Stomach (tissue), 8 donors: ENCODE measurements at regions not wholly inside any gene's neighbourhood (a gene's known extent, or its start where the extent isn't known, plus 50 kb on each side); places are given as distances from the start of the nearest gene placed in this dataset.

Experiments used
- DNase-seq, 2 donors: peaks; one replicate each; pipeline versions ENCODE4 v3.0.0 to v3.0.0-alpha.2; 2013 to 2019
- H3K27ac ChIP-seq, 5 donors: fragments of 200-600 bp in 4 of 5; sonication (generic) in 4 of 5; one replicate each; pipeline ENCODE4 v1.5.1; 2013 to 2019; ENCODE audit warnings: mild to moderate bottlenecking in 1 of 5, moderate library complexity in 1 of 5
- H3K27me3 ChIP-seq, 3 donors: fragments of 200-600 bp; sonication (generic); one replicate each; pipeline ENCODE4 v1.5.1; 2017 to 2019; ENCODE audit warnings: mixed run types in 1 of 3
- H3K36me3 ChIP-seq, 4 donors: fragments of 200-600 bp; sonication (generic); 1 replicate in 3 of 4; 2 replicates in 1 of 4; pipeline ENCODE4 v1.5.1; 2016 to 2019
- H3K4me1 ChIP-seq, 4 donors: fragments of 200-600 bp; sonication (generic); one replicate each; pipeline ENCODE4 v1.5.1; 2016 to 2019
- H3K4me3 ChIP-seq, 4 donors: fragments of 200-600 bp; sonication (generic) in 3 of 4; one replicate each; pipeline ENCODE4 v1.5.1; 2016 to 2019; ENCODE audit warnings: mild to moderate bottlenecking in 1 of 4
- H3K9me3 ChIP-seq, 4 donors: fragments of 200-600 bp; sonication (generic); one replicate each; pipeline ENCODE4 v1.5.1; 2016 to 2019
- EP300 ChIP-seq: sonication (generic); formaldehyde crosslinking; IDR thresholded peaks from one replicate; pipeline ENCODE4 v1.6.1; 2017; ENCODE audit warnings: antibody characterized with exemption
- POLR2A ChIP-seq, 4 donors: fragments of 450-650 bp; IDR thresholded peaks; one replicate each; pipeline ENCODE4 v1.6.1; 2016; ENCODE audit warnings: antibody characterized with exemption in 4 of 4, control low read depth in 2 of 4, mild to moderate bottlenecking in 1 of 4, moderate library complexity in 1 of 4
- POLR2AphosphoS5 ChIP-seq, 3 donors: sonication (generic); formaldehyde crosslinking; IDR thresholded peaks; one replicate each; pipeline ENCODE4 v1.6.1; 2016; ENCODE audit warnings: antibody characterized with exemption in 3 of 3
- WGBS, 5 donors: extraction: QIAGEN DNeasy Blood & Tissue Kit in 3 of 5; methylation state at CpG; one replicate each; pipeline versions ENCODE4 v1.1.5 to v1.1.7; 2013 to 2018; 5-methylcytosine and 5-hydroxymethylcytosine counted together
- intact Hi-C: fragments of 100-400 bp; cut with DNase I; formaldehyde crosslinking; loops from one replicate; pipeline ENCODE4 v1.15.1; 2023; ENCODE audit warnings: low total_unique reads
- TF ChIP-seq, protein P1 (sequence below), 7 experiments: fragments of 450-650 bp in 4 of 7; fragments of 200-600 bp in 3 of 7; sonication (generic) in 3 of 7; IDR thresholded peaks; one replicate each; pipeline ENCODE4 v1.5.1; 2016 to 2019; ENCODE audit warnings: antibody characterized with exemption in 7 of 7, control low read depth in 2 of 7, mild to moderate bottlenecking in 1 of 7
- donor health status: healthy with polysubstance abuse.
- donor health status: Bipolar disorder and iron deficiency.
- donor health status: healthy.

DNA sequence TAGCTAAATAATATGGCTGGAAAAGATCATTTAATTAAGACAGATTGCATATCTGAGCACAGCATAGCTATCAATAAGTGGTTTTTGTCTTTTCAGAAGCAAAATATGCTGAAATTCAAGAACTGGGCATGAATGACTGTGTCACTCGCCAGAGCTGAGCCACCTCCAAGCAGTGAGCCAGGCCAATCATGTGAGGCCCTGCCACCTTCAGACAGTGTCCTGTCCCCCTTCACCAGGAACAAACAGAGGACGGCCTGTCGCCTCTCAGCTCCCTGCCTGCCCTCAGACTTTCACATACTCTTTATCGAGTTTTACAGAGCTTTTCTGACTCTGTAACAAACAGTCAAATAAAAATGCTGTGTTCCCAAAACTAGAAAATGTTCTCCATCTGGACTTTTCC is 171.0 kb upstream of the TSC22D1 start:
- Histone ChIP-seq H3K9me3 (peaks cover 0 to 5% (median 2%) of the 10 kb centered on the region in 4 donors), H3K4me1 (peaks cover 0 to 14% (median 0%) of the 10 kb centered on the region in 4 donors), H3K36me3 (no peaks in the 10 kb centered on the region), H3K27me3 (no peaks in the 10 kb centered on the region), H3K27ac (no peak overlapping the region), H3K4me3 (no peak overlapping the region)
- 33 to 53% (median 37%) methylated on average over 4 of the region's 4 CpGs for WGBS, 5 donors
- intact Hi-C loops: no loop called here
- no peak for TF ChIP-seq POLR2AphosphoS5 (IDR thresholded peaks at IDR 0.05)
- no peak for TF ChIP-seq POLR2A (IDR thresholded peaks at IDR 0.05)
- no peak for TF ChIP-seq EP300
- TF ChIP-seq, protein P1, sequence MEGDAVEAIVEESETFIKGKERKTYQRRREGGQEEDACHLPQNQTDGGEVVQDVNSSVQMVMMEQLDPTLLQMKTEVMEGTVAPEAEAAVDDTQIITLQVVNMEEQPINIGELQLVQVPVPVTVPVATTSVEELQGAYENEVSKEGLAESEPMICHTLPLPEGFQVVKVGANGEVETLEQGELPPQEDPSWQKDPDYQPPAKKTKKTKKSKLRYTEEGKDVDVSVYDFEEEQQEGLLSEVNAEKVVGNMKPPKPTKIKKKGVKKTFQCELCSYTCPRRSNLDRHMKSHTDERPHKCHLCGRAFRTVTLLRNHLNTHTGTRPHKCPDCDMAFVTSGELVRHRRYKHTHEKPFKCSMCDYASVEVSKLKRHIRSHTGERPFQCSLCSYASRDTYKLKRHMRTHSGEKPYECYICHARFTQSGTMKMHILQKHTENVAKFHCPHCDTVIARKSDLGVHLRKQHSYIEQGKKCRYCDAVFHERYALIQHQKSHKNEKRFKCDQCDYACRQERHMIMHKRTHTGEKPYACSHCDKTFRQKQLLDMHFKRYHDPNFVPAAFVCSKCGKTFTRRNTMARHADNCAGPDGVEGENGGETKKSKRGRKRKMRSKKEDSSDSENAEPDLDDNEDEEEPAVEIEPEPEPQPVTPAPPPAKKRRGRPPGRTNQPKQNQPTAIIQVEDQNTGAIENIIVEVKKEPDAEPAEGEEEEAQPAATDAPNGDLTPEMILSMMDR (IDR thresholded peaks at IDR 0.05): no peak
- DNase-seq: no peak

DNA sequence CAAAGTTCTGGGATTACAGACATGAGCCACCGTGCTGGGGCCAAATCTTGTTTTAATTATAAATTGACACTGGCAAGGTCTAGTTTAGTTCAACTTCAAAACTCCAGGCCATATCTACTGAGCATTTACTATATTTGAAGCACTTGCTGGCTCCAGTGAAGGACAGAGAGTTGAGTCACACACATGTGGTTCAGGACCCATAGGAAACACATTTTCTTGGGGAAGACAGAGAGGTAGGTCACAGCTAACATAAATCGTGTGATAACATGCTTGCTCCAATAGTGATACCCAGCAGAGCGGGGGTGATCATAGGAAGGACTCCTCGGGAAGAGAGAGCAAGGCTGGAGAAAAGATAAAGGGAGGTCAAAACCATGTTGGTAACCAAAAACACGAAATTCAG is 170.6 kb upstream of the TSC22D1 start:
- peaks cover 0 to 14% (median 0%) of the 10 kb centered on the region in 4 donors for H3K4me1 ChIP-seq
- DNase-seq: no peak
- TF ChIP-seq EP300 (no peak), POLR2AphosphoS5 (IDR thresholded peaks at IDR 0.05) (no peak), POLR2A (IDR thresholded peaks at IDR 0.05) (no peak)
- TF ChIP-seq, protein P1 (IDR thresholded peaks at IDR 0.05): no peak
- no peaks in the 10 kb centered on the region for H3K27me3 ChIP-seq
- peaks cover 0 to 5% (median 2%) of the 10 kb centered on the region in 4 donors for H3K9me3 ChIP-seq
- H3K27ac ChIP-seq: no peak overlapping the region
- intact Hi-C loops: no loop called here
- no peak overlapping the region for H3K4me3 ChIP-seq
- 67 to 83% (median 77%) methylated on average over 5 of the region's 5 CpGs for WGBS, 5 donors
- H3K36me3 ChIP-seq: no peaks in the 10 kb centered on the region

DNA sequence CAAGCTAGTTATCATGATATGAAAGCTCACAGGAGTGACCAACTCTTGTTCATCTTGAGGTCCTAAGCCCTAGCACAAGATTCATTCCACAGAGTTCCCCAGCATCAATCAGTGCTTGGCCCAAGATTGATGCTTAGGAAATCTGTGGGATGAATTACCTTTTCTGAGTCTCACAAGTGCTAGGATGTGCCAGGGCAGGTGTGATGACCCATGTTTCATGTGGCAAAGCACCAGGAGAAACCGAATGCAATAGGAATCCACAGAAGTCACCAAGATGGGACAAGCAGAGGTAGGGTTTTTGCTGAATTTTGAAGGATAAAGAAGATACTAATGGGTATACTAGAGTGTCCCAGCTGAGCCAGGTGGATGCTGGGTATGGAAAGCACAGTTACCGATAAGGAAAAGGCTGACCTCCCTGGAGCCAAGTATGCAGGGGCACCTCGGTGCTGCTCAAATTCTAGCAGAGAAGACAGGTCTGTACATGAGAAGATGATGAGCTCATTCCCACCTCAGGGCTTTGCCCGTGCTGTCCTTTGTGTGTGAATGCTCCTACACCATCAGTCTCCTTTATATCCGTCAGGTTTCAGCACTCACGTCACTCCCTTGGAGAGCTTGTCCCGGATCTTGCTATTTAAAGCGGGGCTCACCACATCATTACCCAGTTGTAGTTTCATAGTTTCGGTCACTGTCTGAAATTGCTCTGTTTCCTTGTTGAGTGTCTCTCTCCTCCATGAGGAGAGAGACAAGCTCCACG is 168.9 kb upstream of the TSC22D1 start:
- Histone ChIP-seq H3K27ac (no peak overlapping the region), H3K4me3 (no peak overlapping the region), H3K36me3 (no peaks in the 10 kb centered on the region), H3K4me1 (peaks cover 0 to 14% (median 0%) of the 10 kb centered on the region in 4 donors), H3K27me3 (no peaks in the 10 kb centered on the region), H3K9me3 (peaks cover 0 to 5% (median 2%) of the 10 kb centered on the region in 4 donors)
- TF ChIP-seq POLR2AphosphoS5 (IDR thresholded peaks at IDR 0.05) (no peak), POLR2A (IDR thresholded peaks at IDR 0.05) (no peak), EP300 (no peak)
- TF ChIP-seq, protein P1 (IDR thresholded peaks at IDR 0.05): no peak
- WGBS, 5 donors: 82 to 97% (median 94%) methylated on average over 10 of the region's 10 CpGs
- intact Hi-C loops: no loop called here
- DNase-seq: no peak

DNA sequence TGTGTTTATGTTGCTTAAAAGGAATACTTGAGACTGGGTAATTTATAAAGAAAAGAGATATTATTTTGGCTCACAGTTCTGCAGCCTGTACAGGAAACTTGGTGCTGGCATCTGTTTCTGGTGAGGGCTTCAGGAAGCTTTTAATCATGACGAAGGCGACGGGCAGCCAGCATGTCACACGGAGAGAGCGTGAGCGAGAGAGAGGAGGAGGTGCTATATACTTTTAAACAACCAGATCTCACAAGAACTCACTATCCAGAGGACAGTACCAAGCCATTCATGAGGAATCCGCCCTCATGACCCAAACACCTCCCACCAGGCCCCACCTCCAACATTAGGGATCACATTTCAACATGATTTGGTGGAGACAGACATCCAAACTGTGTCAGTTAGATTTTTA is 163.4 kb upstream of the TSC22D1 start:
- Histone ChIP-seq H3K27me3 (no peaks in the 10 kb centered on the region), H3K4me1 (peaks cover 4 to 19% (median 11%) of the 10 kb centered on the region in 4 donors), H3K9me3 (peaks cover 0 to 5% (median 2%) of the 10 kb centered on the region in 4 donors), H3K4me3 (no peak overlapping the region), H3K36me3 (no peaks in the 10 kb centered on the region), H3K27ac (no peak overlapping the region)
- intact Hi-C loops: no loop called here
- WGBS, 5 donors: 75 to 93% (median 89%) methylated on average over 7 of the region's 7 CpGs
- no peak for DNase-seq
- no peak for TF ChIP-seq EP300
- no peak for TF ChIP-seq POLR2A (IDR thresholded peaks at IDR 0.05)
- TF ChIP-seq, protein P1 (IDR thresholded peaks at IDR 0.05): no peak
- no peak for TF ChIP-seq POLR2AphosphoS5 (IDR thresholded peaks at IDR 0.05)
